GM12878 (cell line): ENCODE measurements at regions not wholly inside any gene's neighbourhood (a gene's known extent, or its start where the extent isn't known, plus 50 kb on each side); places are given as distances from the start of the nearest gene placed in this dataset.

ENCODE experiments used
- CBX5 ChIP-seq: sonication (generic); IDR thresholded peaks from 2 replicates; pipeline ENCODE4 v1.6.1; 2016; ENCODE audit warnings: low read depth, moderate library complexity, mild to moderate bottlenecking, inconsistent platforms
- DPF2 ChIP-seq: fragments of 450-650 bp; IDR thresholded peaks from 2 replicates; pipeline ENCODE4 v1.6.1; 2017; ENCODE audit warnings: mild to moderate bottlenecking
- FOXK2 ChIP-seq: fragments of 450-650 bp; IDR thresholded peaks from 2 replicates; pipeline ENCODE4 v1.6.1; 2017; ENCODE audit warnings: mild to moderate bottlenecking, moderate library complexity
- NBN ChIP-seq: fragments of 450-650 bp; IDR thresholded peaks from 2 replicates; pipeline ENCODE4 v1.6.1; 2016
- PAX8 ChIP-seq: fragments of 450-650 bp; IDR thresholded peaks from 2 replicates; pipeline ENCODE4 v1.6.1; 2017; ENCODE audit warnings: mild to moderate bottlenecking, moderate library complexity
- REST ChIP-seq: IDR thresholded peaks from 2 replicates; pipeline ENCODE4 v1.6.1; 2012; ENCODE audit warnings: mild to moderate bottlenecking, low read depth, low read length
- SREBF2 ChIP-seq: IDR thresholded peaks from 2 replicates; pipeline ENCODE4 v1.6.1; 2012; ENCODE audit warnings: mild to moderate bottlenecking, low read length
- TF ChIP-seq, protein P1 (sequence below): fragments of 450-650 bp; IDR thresholded peaks from 2 replicates; pipeline ENCODE4 v1.6.1; 2018; ENCODE audit warnings: mild to moderate bottlenecking, low read depth, moderate library complexity; ENCODE audit not compliant: partially characterized antibody
- TF ChIP-seq, protein P2 (sequence below): IDR thresholded peaks from 2 replicates; pipeline ENCODE4 v1.6.1; 2012; ENCODE audit warnings: improper control_type of control experiment, low read depth, low read length; ENCODE audit not compliant: insufficient replicate concordance

- TF ChIP-seq, protein P1, sequence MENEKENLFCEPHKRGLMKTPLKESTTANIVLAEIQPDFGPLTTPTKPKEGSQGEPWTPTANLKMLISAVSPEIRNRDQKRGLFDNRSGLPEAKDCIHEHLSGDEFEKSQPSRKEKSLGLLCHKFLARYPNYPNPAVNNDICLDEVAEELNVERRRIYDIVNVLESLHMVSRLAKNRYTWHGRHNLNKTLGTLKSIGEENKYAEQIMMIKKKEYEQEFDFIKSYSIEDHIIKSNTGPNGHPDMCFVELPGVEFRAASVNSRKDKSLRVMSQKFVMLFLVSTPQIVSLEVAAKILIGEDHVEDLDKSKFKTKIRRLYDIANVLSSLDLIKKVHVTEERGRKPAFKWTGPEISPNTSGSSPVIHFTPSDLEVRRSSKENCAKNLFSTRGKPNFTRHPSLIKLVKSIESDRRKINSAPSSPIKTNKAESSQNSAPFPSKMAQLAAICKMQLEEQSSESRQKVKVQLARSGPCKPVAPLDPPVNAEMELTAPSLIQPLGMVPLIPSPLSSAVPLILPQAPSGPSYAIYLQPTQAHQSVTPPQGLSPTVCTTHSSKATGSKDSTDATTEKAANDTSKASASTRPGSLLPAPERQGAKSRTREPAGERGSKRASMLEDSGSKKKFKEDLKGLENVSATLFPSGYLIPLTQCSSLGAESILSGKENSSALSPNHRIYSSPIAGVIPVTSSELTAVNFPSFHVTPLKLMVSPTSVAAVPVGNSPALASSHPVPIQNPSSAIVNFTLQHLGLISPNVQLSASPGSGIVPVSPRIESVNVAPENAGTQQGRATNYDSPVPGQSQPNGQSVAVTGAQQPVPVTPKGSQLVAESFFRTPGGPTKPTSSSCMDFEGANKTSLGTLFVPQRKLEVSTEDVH, result no peak
- TF ChIP-seq REST (no peak), NBN (no peak), SREBF2 (no peak), PAX8 (no peak), CBX5 (no peak), DPF2 (no peak), FOXK2 (no peak)
- TF ChIP-seq, protein P2, sequence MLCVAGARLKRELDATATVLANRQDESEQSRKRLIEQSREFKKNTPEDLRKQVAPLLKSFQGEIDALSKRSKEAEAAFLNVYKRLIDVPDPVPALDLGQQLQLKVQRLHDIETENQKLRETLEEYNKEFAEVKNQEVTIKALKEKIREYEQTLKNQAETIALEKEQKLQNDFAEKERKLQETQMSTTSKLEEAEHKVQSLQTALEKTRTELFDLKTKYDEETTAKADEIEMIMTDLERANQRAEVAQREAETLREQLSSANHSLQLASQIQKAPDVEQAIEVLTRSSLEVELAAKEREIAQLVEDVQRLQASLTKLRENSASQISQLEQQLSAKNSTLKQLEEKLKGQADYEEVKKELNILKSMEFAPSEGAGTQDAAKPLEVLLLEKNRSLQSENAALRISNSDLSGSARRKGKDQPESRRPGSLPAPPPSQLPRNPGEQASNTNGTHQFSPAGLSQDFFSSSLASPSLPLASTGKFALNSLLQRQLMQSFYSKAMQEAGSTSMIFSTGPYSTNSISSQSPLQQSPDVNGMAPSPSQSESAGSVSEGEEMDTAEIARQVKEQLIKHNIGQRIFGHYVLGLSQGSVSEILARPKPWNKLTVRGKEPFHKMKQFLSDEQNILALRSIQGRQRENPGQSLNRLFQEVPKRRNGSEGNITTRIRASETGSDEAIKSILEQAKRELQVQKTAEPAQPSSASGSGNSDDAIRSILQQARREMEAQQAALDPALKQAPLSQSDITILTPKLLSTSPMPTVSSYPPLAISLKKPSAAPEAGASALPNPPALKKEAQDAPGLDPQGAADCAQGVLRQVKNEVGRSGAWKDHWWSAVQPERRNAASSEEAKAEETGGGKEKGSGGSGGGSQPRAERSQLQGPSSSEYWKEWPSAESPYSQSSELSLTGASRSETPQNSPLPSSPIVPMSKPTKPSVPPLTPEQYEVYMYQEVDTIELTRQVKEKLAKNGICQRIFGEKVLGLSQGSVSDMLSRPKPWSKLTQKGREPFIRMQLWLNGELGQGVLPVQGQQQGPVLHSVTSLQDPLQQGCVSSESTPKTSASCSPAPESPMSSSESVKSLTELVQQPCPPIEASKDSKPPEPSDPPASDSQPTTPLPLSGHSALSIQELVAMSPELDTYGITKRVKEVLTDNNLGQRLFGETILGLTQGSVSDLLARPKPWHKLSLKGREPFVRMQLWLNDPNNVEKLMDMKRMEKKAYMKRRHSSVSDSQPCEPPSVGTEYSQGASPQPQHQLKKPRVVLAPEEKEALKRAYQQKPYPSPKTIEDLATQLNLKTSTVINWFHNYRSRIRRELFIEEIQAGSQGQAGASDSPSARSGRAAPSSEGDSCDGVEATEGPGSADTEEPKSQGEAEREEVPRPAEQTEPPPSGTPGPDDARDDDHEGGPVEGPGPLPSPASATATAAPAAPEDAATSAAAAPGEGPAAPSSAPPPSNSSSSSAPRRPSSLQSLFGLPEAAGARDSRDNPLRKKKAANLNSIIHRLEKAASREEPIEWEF, result no peak
These were observed 565.7 kb upstream of the PLXNA2 start (continued) for GRCh38 chr1:208809876-208810275.
